GM21786 (cell line): ENCODE measurements at regions not wholly inside any gene's neighbourhood (a gene's known extent, or its start where the extent isn't known, plus 50 kb on each side); places are given as distances from the start of the nearest gene placed in this dataset.

Experiments
- ATAC-seq: cut with Tn5 transposase; IDR thresholded peaks from one replicate; pipeline ENCODE4 v1.9.1; 2021; ENCODE audit not compliant: unreplicated experiment

DNA sequence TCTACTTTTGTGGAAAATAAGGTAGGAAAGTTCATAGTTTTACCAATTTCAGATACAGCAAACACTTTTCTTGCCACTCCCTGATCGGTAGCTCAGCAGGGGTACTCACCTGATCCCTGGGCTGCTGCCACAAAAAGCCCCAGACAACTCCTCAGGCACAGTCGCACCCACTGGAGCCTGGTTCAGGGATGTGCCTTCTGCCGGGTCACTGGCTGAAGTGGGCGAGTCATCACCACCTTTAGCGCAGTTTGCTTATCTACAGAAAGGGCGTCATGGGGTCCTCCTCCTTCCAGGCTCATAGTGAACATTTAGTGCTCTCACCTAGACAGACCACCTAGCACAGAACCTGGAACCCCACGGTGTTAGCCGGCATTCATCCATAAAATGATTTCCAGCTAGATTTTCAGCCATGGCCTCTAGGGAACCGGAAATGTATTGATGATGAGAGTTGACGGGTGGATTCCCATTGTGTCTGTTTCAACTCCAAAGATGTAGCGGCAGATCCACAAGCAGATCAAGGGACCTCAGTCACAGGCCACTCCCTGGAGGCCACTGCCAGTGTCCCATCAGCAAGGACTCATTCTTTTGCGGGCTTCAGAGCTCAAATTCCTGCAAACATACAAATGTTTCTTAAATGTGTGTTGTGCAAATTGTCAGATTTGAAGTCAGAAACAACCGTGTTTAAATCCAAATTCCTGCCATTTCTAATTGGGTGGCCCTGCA is 408.4 kb upstream of the SALL3 start:
- no peak for ATAC-seq

GRCh38 chr18:78571831-78572347 is 407.7 kb upstream of the SALL3 start:
- no peak for ATAC-seq

DNA sequence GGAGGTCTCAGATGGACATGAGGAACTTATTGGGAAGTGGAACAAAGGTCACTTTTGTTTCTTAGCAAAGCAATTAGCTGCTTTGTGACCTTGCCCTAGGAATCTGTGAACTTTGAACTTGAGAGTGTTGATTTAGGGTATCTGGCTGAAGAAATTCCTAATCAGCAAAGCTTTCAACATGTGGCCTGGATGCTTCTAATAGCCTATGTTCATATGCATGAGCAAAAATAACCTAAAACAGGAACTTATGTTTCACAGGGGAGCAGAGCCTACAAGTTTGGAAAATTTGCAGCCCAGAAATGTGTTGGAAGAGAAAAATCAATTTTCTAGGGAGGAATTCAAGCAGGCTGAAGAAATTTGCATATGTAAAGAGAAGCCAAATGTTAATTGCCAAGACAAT is 405.8 kb upstream of the SALL3 start:
- ATAC-seq: no peak

DNA sequence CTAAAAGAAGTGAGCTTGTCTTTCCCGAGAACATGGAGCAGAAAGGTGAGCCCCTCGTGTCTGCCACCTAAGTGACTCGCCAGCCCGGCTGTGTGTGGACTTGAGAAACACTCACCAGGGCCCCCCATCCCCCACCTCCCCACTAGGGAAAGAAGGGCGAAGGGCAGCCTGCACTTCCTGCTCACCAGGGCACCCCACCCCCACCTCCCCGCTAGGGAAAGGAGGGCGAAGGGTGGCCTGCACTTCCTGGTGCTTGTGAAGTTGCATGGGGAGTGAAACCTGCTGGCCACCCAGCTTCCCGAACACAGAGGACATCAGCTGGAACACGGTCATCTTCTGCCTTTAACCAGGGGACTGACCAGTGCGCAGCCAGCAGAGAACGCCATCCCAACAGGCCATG is 402.7 kb upstream of the SALL3 start:
- no peak for ATAC-seq

GRCh38 chr18:78579449-78579848 is 400.2 kb upstream of the SALL3 start:
- no peak for ATAC-seq

DNA sequence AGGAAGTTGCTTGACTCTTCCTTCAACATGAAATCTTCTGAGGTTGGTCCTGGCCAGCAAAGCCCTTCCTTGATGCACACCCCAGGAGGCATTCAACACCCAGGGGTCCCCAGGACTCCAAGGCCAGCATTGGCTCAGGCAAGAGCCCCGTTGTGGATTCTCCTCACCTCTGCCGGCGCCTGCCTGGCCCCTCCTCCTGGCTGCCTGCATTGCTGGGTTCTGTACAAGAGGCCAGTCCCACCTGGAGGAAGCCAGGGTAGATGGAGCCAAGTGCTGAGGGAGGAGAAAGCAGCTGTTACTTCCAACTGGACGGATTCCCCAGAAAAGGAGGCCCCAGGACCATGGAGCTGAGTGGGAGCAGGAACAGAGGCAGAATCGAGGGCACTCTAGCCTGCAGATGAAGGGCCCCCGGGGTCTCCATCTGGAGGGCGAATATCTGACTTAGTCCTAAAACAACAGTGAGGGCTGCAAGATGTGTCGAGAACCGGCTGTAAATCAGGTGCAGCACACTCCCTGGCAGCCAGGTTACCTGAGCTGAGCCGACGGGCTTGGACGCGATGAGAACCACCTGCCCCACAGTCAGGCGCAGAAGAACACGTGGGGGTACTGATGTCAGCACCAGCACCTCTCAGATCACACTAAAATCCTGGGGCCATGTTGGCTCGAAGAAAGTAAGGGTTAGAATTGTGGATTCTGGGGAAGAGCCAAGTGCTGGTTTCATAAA is 399.6 kb upstream of the SALL3 start:
- no peak for ATAC-seq

DNA sequence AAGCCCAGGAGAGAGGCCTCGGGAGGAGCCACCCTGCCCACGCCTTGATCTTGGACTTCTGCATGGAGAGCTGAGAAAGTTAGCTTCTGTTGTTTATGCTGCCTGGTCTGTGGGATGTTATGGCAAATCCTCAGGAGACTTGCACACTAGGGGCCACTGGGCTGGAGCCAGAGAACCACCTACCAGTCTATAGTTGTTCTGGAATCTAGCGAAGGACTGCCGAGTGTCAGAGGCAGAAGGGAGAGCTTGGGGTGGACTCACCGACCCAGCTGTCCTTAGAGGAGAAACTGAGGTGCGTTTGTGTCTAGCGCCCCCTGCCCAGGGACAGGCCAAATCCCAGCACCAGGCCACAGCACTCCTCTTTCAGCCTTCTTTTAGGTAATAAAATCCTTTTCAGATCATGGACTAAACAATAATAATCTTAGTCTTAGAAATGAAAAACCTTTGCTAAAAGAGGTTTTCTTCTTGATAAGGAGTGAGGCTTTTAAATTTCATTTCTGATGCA is 398.7 kb upstream of the SALL3 start:
- no peak for ATAC-seq

GRCh38 chr18:78582181-78582709 is 397.4 kb upstream of the SALL3 start:
- ATAC-seq: no peak

DNA sequence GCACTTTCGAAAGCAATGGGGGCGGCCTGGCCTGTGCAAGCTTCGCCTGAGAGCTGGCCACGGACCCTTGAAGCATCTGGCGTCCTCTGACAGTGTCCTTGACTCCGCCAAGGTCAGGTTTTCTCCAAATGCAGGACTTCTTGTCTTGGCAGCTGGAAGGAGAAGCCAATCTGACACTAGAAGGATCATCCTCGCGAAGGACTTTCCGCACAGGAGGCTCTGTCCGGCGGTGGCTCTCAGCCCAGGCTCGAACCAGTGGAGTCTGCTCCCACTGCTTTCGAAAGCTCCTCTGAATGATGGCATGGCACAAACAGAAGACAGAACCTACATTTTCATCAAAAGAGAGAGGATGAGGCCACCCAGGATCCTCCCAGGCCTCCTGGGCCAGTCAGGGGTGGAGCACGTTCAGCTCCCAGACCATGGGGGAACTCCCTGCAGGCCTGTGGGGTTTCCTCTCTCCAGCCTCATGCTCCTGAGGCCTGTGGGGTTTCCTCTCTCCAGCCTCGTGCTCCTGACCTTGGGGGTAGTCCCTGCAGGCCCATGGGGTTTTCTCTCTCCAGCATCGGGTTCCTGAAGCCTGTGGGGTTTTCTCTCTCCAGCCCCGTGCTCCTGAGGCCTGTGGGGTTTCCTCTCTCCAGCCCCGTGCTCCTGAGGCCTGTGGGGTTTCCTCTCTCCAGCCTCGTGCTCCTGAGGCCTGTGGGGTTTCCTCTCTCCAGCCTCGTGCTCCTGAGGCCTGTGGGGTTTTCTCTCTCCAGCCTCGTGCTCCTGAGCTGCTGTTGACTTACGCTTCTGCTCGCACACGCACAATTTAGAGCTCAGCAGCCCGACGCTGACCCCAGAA is 396.5 kb upstream of the SALL3 start:
- ATAC-seq: no peak

GRCh38 chr18:78583739-78584458 is 395.7 kb upstream of the SALL3 start:
- ATAC-seq: no peak

DNA sequence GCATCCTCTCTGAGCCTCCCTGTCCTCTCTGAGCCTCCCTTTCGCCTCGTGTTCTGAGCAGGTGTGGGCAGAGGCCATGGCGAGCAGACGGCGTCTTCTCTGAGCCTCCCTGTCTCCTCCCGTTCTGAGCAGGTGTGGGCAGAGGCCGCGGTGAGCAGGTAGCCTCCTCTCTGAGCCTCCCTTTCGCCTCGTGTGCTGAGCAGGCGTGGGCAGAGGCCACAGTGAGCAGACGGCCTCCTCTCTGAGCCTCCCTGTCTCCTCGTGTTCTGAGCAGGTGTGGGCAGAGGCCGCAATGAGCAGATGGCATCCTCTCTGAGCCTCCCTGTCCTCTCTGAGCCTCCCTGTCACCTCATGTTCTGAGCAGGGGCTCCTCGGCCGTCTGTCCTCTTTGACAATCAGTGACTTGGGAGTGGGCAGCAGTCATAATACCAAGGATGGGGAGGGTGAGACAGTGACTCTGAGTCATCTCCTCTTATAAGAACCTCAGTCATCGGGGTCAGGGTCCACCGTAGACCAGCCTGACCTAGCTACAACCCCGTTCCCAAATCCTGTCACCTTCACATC is 395.1 kb upstream of the SALL3 start:
- no peak for ATAC-seq

DNA sequence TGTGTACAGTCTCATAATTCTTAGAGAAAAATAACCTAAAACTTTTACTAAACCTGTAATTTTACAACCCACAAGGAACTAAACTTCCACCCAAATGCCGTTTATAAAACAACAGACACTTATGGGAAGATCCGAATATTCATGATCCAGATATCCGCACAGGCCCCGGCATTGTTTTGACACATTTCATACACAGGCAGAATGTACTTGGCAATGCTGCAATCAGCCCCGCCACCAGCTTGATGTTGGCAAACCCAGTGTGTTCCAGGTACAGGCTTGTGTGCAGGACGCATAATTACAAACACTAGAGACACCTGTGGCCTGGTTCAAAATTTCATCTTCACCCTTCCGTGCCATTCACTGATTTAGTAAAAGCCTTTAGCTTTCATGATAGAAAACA is 393.0 kb upstream of the SALL3 start:
- ATAC-seq: no peak

GRCh38 chr18:78587096-78587495 is 392.5 kb upstream of the SALL3 start:
- ATAC-seq: no peak

DNA sequence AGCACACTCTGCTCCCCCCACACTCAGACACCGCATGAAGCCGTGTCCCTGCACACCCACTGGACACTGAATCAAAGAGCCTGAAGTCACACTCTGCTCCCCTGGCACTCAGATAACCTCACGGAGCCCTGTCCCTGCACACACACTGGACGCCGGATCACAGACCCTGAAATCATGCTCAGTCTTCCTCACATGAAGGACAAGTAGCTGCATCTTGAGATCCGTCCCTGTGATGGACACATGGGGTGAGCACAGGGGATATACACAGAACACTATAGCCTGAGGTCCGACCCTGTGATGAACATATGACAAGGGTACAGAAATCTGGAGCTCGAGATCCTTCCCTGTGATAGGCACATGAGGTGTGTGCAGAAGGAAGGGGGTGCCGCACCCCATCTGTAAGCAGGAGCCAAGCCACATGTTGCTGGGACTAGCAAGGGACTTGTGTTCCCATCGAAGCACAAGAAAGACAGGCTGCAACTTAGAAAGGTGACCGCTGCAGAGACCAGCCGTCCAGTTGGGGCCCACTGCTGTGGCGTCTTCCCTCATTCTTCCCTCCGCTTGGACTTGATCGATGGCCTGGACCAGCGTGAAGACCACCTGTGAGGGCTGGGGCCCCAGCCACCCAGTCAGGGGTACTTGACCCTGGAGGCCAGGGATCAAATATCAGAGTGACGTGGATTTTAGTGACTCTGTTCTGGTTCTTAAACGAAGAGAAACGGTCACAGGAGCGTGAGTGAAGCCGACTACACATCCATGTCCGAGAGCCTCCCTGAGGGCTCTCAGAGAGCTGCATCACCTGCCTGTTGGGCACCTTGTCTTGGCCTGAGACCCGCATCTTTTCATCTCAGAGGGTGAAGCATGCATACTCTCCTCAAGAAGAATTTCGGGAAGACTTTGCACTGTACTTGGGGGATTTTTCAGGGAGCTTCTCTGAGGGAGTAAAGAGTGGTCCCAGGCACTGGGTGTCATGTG is 391.7 kb upstream of the SALL3 start:
- ATAC-seq: no peak

DNA sequence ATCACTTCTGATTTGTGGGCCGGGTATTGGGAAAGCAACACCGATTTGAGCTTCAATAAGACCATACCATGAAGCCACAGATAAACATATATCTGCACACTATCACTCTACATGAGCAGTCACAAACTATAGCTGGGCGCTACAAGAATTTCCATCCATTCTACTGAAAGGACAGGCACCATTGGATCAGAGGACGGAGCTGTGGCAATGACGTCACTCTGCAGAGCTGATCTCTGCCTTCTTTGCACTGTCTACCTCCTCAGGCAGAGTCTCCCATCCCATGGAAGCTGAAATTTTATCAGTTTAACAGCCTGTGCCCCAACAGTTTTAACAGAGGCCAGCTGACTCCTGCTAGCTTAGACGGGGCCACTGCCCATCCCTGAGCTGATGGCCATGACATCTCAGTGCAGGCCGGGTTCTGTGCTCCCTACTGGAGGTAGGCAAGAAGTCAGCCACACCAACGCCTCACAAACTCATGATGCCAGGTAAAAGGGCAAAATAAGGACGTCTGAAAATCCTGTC is 389.6 kb upstream of the SALL3 start:
- no peak for ATAC-seq

DNA sequence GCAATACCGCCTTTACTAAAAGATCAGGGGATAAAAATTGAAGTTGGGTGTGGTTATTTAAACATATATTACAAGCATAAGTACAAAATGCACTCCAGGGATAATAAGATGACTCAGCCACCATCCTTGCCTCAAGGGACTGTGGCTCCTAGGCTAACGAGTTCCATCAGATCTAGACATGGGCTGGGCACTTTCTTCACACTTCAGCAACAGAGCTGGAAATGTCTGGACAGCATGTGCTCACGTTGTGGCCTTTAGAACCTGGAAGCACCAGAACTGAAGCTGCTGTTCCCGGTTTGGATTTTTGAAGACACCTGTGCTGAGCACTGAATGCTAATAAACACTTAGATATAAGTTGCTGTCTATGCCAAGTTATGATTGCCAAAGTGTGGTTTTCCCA is 384.2 kb upstream of the SALL3 start:
- no peak for ATAC-seq

DNA sequence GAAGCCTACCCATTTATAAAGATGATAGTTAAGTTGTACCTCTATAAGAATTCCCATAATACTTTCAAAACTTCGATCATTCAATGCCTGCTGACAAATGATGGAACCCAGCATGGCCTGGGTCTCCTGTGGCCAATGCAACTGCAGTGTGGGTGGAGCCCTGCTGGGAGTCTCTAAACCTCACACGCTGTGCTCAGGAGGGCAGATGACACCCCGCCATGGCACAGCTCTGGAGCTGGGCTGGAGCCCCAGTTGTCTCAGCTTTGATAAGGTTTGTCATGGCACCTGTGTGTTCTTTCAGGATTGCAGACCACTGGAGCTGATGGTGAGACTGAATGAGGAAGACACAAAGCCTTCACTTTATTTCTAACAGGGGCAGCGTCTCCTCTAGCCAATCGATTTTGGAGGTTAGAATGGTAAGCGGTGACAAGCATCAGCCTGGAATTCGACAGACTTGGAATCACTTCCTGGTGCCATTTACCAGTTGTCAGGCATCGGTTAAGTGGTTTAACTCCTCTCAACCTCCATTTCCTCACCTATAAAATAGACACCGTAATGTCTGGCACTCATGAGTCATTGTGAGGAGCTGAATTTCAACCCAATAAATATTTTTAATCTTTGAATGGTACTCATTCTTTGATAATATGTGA is 383.6 kb upstream of the SALL3 start:
- ATAC-seq: no peak

- no peak for ATAC-seq
Measured at GRCh38 chr18:78596794-78597345, 382.7 kb upstream of the SALL3 start.
